Tibial artery (tissue), 4 donors: ENCODE measurements at regions not wholly inside any gene's neighbourhood (a gene's known extent, or its start where the extent isn't known, plus 50 kb on each side); places are given as distances from the start of the nearest gene placed in this dataset.

Experiments used
- DNase-seq, 2 donors: peaks; one replicate each; pipeline ENCODE4 v3.0.0-alpha.2; 2019
- H3K27ac ChIP-seq, 2 donors: fragments of 200-600 bp; sonication (generic) in 1 of 2; 1 replicate in 1 of 2; 2 replicates in 1 of 2; pipeline ENCODE4 v1.5.1; 2018 to 2019; ENCODE audit warnings: mild to moderate bottlenecking in 1 of 2
- H3K27me3 ChIP-seq, 2 donors: fragments of 200-600 bp; sonication (generic) in 1 of 2; one replicate each; pipeline versions ENCODE4 v1.5.1 to v1.6.0; 2016 to 2019
- H3K36me3 ChIP-seq, 3 donors: fragments of 200-600 bp; sonication (generic) in 2 of 3; one replicate each; pipeline ENCODE4 v1.5.1; 2016 to 2019; ENCODE audit warnings: mild to moderate bottlenecking in 2 of 3
- H3K4me1 ChIP-seq, 4 donors: fragments of 200-600 bp; sonication (generic) in 2 of 4; 1 replicate in 3 of 4; 2 replicates in 1 of 4; pipeline ENCODE4 v1.5.1; 2016 to 2019
- H3K4me3 ChIP-seq, 2 donors: fragments of 200-600 bp; sonication (generic) in 1 of 2; 1 replicate in 1 of 2; 2 replicates in 1 of 2; pipeline ENCODE4 v1.5.1; 2018 to 2019; ENCODE audit warnings: mild to moderate bottlenecking in 2 of 2
- H3K9me3 ChIP-seq, 3 donors: fragments of 200-600 bp; sonication (generic) in 1 of 3; one replicate each; pipeline ENCODE4 v1.5.1; 2016 to 2019
- intact Hi-C: fragments of 100-400 bp; cut with DNase I; formaldehyde crosslinking; loops from one replicate; pipeline ENCODE4 v1.15.0; 2023; ENCODE audit warnings: low total_unique reads
- TF ChIP-seq, protein P1 (sequence below), 2 experiments: fragments of 200-600 bp in 1 of 2; fragments of 450-650 bp in 1 of 2; IDR thresholded peaks; one replicate each; pipeline ENCODE4 v1.5.1; 2017 to 2019; ENCODE audit warnings: antibody characterized with exemption in 2 of 2, mild to moderate bottlenecking in 1 of 2, moderate library complexity in 1 of 2

DNA sequence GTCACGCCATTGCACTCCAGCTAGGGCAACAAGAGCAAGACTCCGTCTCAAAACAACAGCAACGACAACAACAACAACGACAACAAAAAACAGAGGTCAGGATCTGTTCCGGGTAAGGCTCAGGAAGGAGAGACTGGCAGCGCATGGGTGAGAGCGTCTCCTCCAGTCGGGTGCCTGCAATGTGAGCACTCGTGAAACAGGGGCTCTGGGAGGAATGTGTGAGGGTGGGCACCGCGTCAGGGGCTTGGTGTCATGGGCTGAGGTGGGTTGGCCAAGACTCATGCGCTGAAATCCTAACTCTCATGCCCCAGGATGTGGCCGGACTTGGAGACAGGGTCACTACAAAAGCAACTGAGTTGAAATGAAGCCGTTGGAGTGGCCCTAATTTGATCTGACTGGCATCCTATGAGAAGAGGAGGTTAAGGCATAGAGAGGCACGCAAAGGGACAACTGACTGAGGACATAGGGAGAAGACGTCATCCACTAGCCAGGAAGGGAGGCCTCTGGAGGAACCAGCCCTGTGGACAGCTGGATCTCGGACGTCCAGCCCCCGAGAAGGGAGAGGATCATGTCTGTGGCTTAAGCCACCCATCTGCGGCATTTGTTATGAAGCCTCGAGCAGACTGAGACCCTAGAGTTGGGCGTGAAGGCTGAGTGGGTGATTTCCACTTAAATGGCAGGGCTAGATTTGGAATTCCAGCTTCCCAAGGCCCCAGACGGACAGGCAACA, 241.5 kb upstream of the PITRM1 start:
- Histone ChIP-seq H3K4me3 (no peak overlapping the region), H3K9me3 (no peaks in the 10 kb centered on the region), H3K27me3 (no peaks in the 10 kb centered on the region), H3K36me3 (no peaks in the 10 kb centered on the region), H3K4me1 (peaks cover 0 to 13% (median 0%) of the 10 kb centered on the region in 4 donors), H3K27ac (no peak overlapping the region)
- intact Hi-C loops = no loop called here
- no peak for DNase-seq
- TF ChIP-seq, protein P1, sequence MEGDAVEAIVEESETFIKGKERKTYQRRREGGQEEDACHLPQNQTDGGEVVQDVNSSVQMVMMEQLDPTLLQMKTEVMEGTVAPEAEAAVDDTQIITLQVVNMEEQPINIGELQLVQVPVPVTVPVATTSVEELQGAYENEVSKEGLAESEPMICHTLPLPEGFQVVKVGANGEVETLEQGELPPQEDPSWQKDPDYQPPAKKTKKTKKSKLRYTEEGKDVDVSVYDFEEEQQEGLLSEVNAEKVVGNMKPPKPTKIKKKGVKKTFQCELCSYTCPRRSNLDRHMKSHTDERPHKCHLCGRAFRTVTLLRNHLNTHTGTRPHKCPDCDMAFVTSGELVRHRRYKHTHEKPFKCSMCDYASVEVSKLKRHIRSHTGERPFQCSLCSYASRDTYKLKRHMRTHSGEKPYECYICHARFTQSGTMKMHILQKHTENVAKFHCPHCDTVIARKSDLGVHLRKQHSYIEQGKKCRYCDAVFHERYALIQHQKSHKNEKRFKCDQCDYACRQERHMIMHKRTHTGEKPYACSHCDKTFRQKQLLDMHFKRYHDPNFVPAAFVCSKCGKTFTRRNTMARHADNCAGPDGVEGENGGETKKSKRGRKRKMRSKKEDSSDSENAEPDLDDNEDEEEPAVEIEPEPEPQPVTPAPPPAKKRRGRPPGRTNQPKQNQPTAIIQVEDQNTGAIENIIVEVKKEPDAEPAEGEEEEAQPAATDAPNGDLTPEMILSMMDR (IDR thresholded peaks at IDR 0.05) = no peak

DNA sequence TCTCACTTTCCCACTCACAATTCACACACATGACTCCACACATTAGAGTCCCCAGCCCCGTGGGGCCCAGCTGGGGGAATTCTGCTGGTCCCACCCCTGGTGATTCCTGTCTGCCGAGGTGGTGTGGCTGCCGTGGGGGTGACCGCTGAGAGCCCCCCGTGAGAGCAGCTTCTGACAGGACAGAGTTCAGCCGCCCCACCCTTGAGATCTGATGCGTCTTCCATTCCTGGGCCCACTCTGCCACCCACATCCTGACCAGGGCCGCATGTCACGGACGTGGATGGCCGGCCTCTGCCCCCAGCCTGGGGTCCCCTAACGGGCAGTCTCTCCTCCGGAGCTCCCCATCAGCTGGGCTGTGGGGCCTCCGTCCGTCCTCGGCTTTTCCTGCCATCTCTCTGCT, 240.1 kb upstream of the PITRM1 start:
- no peaks in the 10 kb centered on the region for H3K36me3 ChIP-seq
- H3K27ac ChIP-seq = no peak overlapping the region
- H3K9me3 ChIP-seq = no peaks in the 10 kb centered on the region
- H3K4me1 ChIP-seq = no peaks in the 10 kb centered on the region
- intact Hi-C loops = no loop called here
- TF ChIP-seq, protein P1 (IDR thresholded peaks at IDR 0.05) = no peak
- no peaks in the 10 kb centered on the region for H3K27me3 ChIP-seq
- no peak for DNase-seq
- no peak overlapping the region for H3K4me3 ChIP-seq

DNA sequence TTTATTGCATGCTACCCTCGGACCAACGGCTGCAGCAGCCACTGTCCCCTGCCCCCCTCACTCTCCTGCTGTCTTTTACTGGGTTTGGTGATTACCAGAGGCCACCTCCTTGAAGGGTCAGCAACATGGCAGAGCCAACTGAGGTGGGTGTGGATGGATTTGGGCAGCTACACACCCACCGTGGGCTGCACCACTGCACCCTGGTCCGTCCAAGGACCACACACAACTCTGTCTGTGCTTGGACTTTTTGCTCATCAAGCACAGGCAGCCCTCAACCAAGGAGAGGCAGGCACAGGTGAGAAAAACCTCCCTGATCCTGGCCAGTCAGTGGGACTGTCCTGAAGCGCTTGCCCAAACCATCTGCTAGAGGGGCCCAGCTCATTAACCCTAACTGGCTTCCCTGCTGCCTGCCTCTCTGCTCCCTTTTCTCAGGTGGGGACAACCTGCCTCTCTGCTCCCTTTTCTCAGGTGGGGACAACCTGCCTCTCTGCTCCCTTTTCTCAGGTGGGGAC, 239.5 kb upstream of the PITRM1 start:
- no peak for DNase-seq
- TF ChIP-seq, protein P1 (IDR thresholded peaks at IDR 0.05) = no peak
- no peaks in the 10 kb centered on the region for H3K27me3 ChIP-seq
- no peaks in the 10 kb centered on the region for H3K9me3 ChIP-seq
- intact Hi-C loops = no loop called here
- H3K4me3 ChIP-seq = no peak overlapping the region
- no peak overlapping the region for H3K27ac ChIP-seq
- no peaks in the 10 kb centered on the region for H3K4me1 ChIP-seq
- no peaks in the 10 kb centered on the region for H3K36me3 ChIP-seq

DNA sequence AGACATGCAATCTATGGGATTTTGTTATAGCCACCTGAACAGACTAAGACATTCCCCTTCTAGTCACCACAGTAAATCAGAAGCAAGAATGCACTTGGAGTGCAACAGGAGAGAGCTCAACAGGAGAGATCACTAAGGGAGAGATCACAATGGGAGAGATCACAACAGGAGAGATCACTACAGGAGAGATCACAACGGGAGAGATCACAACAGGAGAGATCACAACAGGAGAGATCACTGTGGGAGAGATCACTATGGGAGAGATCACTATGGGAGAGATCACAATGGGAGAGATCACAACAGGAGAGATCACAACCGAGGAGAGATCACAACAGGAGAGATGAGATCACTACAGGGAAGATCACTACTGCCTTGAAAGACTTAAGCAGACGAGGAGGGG, 238.5 kb upstream of the PITRM1 start:
- no peaks in the 10 kb centered on the region for H3K4me1 ChIP-seq
- H3K27ac ChIP-seq = no peak overlapping the region
- TF ChIP-seq, protein P1 (IDR thresholded peaks at IDR 0.05) = no peak
- no peaks in the 10 kb centered on the region for H3K27me3 ChIP-seq
- DNase-seq = no peak
- no peaks in the 10 kb centered on the region for H3K9me3 ChIP-seq
- H3K4me3 ChIP-seq = no peak overlapping the region
- intact Hi-C loops = no loop called here
- H3K36me3 ChIP-seq = no peaks in the 10 kb centered on the region

DNA sequence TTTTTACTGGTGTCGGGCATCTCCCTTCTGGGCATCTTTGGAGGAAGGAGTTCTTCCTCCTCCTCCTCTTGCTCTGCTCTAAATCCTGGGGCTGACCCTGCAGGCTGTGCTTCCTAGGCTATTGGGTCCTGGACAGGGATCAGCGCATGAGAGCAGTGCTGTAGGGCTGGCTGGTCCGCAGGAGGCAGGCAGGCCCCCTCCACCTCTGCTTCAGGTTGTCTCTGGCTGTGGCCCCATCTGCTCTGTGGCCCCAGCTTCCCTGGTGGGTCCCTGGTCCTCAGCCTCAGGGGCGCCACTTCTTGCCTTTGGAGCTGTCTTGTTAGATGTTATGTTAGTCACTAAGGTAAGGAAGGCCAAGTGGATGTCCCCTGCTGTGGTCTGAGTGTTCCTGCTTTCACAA, 237.3 kb upstream of the PITRM1 start:
- H3K4me3 ChIP-seq = no peak overlapping the region
- TF ChIP-seq, protein P1 (IDR thresholded peaks at IDR 0.05) = no peak
- intact Hi-C loops = no loop called here
- H3K36me3 ChIP-seq = no peaks in the 10 kb centered on the region
- H3K4me1 ChIP-seq = no peaks in the 10 kb centered on the region
- DNase-seq = no peak
- no peaks in the 10 kb centered on the region for H3K9me3 ChIP-seq
- H3K27me3 ChIP-seq = no peaks in the 10 kb centered on the region
- no peak overlapping the region for H3K27ac ChIP-seq
